ENCODE measurements at regions not wholly inside any gene's neighbourhood (a gene's known extent, or its start where the extent isn't known, plus 50 kb on each side); places are given as distances from the start of the nearest gene placed in this dataset.

GRCh38 chr2:2696733-2697455 lies 365.8 kb upstream of the MYT1L start:
- no peak for DNase-seq (ENCODE audit: low read depth)
- TF ChIP-seq CTCF (conservative IDR thresholded peaks at IDR 0.05; ENCODE audit: low read depth, low read length), result no peak

GRCh38 chr2:2696325-2696724 lies 365.2 kb upstream of the MYT1L start:
- no peak for TF ChIP-seq CTCF (conservative IDR thresholded peaks at IDR 0.05; ENCODE audit: low read depth, low read length)
- no peak overlapping the region for H3K4me3 ChIP-seq (ENCODE audit: low read depth, low read length)
- no peak for DNase-seq (ENCODE audit: low read depth)

More at GRCh38 chr2:2696733-2697455, 365.8 kb upstream of the MYT1L start:
- H3K4me3 ChIP-seq (ENCODE audit: low read depth, low read length), result no peak overlapping the region

GRCh38 chr2:2694746-2695145 lies 363.7 kb upstream of the MYT1L start:
- TF ChIP-seq CTCF (conservative IDR thresholded peaks at IDR 0.05; ENCODE audit: low read depth, low read length), result no peak
- H3K4me3 ChIP-seq (ENCODE audit: low read depth, low read length), result no peak overlapping the region
- no peak for DNase-seq (ENCODE audit: low read depth)

GRCh38 chr2:2692599-2693389 lies 361.7 kb upstream of the MYT1L start:
- H3K4me3 ChIP-seq (ENCODE audit: low read depth, low read length), result no peak overlapping the region
- no peak for TF ChIP-seq CTCF (conservative IDR thresholded peaks at IDR 0.05; ENCODE audit: low read depth, low read length)
- no peak for DNase-seq (ENCODE audit: low read depth)

- DNase-seq (ENCODE audit: low read depth), result no peak
- no peak for TF ChIP-seq CTCF (conservative IDR thresholded peaks at IDR 0.05; ENCODE audit: low read depth, low read length)
- H3K4me3 ChIP-seq (ENCODE audit: low read depth, low read length), result no peak overlapping the region
Observed at GRCh38 chr2:2691419-2691818, 360.3 kb upstream of the MYT1L start.

- TF ChIP-seq CTCF (conservative IDR thresholded peaks at IDR 0.05; ENCODE audit: low read depth, low read length), result no peak
- H3K4me3 ChIP-seq (ENCODE audit: low read depth, low read length), result no peak overlapping the region
- DNase-seq (ENCODE audit: low read depth), result no peak
Observed at GRCh38 chr2:2690985-2691384, 359.9 kb upstream of the MYT1L start.

Data from choroid plexus epithelial cell (primary cell).